WTC11 (cell line): ENCODE measurements at regions not wholly inside any gene's neighbourhood (a gene's known extent, or its start where the extent isn't known, plus 50 kb on each side); places are given as distances from the start of the nearest gene placed in this dataset.

Experiments
- ATAC-seq: fragments of 200-7000 bp; cut with Tn5 transposase; 2 replicates; pipeline ENCODE4 v1.10.0; 2021; ENCODE audit warnings: mild to moderate bottlenecking, moderate library complexity
- CTCF ChIA-PET: fragments of 300-600 bp; sonication (Branson Sonifier 250); formaldehyde crosslinking; loops from one replicate; lab custom pipeline; 2021; ENCODE audit warnings: antibody characterized with exemption; lab: Charles Lee
- POLR2A ChIA-PET: fragments of 350-600 bp; sonication (Branson Sonifier 250); formaldehyde crosslinking; loops from one replicate; lab custom pipeline; 2021; ENCODE audit warnings: antibody characterized with exemption; lab: Charles Lee
- DNase-seq: peaks from one replicate; pipeline ENCODE4 v3.0.0; 2021; ENCODE audit warnings: low spot score
- H3K27ac Mint-ChIP-seq: 2 replicates; pipeline ENCODE4 v1.8.0; 2021; ENCODE audit warnings: mixed read lengths
- H3K27me3 Mint-ChIP-seq: 2 replicates; pipeline ENCODE4 v1.8.0; 2021; ENCODE audit warnings: low read depth, mild to moderate bottlenecking, moderate library complexity, mixed read lengths
- H3K36me3 Mint-ChIP-seq: 2 replicates; pipeline ENCODE4 v1.8.0; 2021; ENCODE audit warnings: mixed read lengths
- H3K4me1 Mint-ChIP-seq: 2 replicates; pipeline ENCODE4 v1.8.0; 2022; ENCODE audit warnings: mixed read lengths
- H3K4me3 Mint-ChIP-seq: 2 replicates; pipeline ENCODE4 v1.8.0; 2021; ENCODE audit warnings: mild to moderate bottlenecking, moderate library complexity, mixed read lengths
- H3K9me3 Mint-ChIP-seq: 2 replicates; pipeline ENCODE4 v1.8.0; 2021; ENCODE audit warnings: mixed read lengths
- EMX1 ChIP-seq: fragments of 250-450 bp; sonication (Bioruptor Pico); IDR thresholded peaks from 2 replicates; pipeline ENCODE4 v1.8.0; 2021; ENCODE audit warnings: mild to moderate bottlenecking
- ETV6 ChIP-seq: sonication (generic); formaldehyde crosslinking; IDR thresholded peaks from 2 replicates; pipeline ENCODE4 v1.8.1; 2022; ENCODE audit warnings: mild to moderate bottlenecking, missing genetic modification reagents
- FOXJ3 ChIP-seq: sonication (generic); formaldehyde crosslinking; IDR thresholded peaks from 2 replicates; pipeline ENCODE4 v1.9.0; 2021; ENCODE audit warnings: missing genetic modification reagents, mild to moderate bottlenecking, borderline replicate concordance
- GABPB1 ChIP-seq: sonication (generic); formaldehyde crosslinking; IDR thresholded peaks from 2 replicates; pipeline ENCODE4 v1.8.1; 2023; ENCODE audit warnings: mild to moderate bottlenecking, missing genetic modification reagents
- HMGA2 ChIP-seq: fragments of 250-450 bp; sonication (Bioruptor Pico); IDR thresholded peaks from 2 replicates; pipeline ENCODE4 v1.4.0; 2021; ENCODE audit warnings: mild to moderate bottlenecking, moderate library complexity
- IRF2 ChIP-seq: sonication (generic); formaldehyde crosslinking; IDR thresholded peaks from 2 replicates; pipeline ENCODE4 v1.8.0; 2022; ENCODE audit warnings: low read depth, missing genetic modification reagents, borderline replicate concordance
- MXD4 ChIP-seq: fragments of 250-450 bp; sonication (Bioruptor Pico); IDR thresholded peaks from 2 replicates; pipeline ENCODE4 v1.8.0; 2021; ENCODE audit warnings: mild to moderate bottlenecking, moderate library complexity, borderline replicate concordance
- NFATC4 ChIP-seq: fragments of 250-450 bp; sonication (Bioruptor Pico); IDR thresholded peaks from 2 replicates; pipeline ENCODE4 v1.9.0; 2021; ENCODE audit warnings: mild to moderate bottlenecking
- NFYB ChIP-seq: sonication (generic); formaldehyde crosslinking; conservative IDR thresholded peaks from 2 replicates; pipeline ENCODE4 v1.8.0; 2022; ENCODE audit warnings: low read depth, missing genetic modification reagents
- NR1H2 ChIP-seq: sonication (generic); formaldehyde crosslinking; IDR thresholded peaks from 2 replicates; pipeline ENCODE4 v1.9.0; 2021; ENCODE audit warnings: mild to moderate bottlenecking, moderate library complexity, missing genetic modification reagents
- NR3C1 ChIP-seq: sonication (generic); formaldehyde crosslinking; conservative IDR thresholded peaks from 2 replicates; pipeline ENCODE4 v1.8.1; 2023; ENCODE audit warnings: low read depth, mild to moderate bottlenecking, missing genetic modification reagents
- RORB ChIP-seq: fragments of 250-450 bp; sonication (Bioruptor Pico); IDR thresholded peaks from 2 replicates; pipeline ENCODE4 v1.9.0; 2021; ENCODE audit warnings: mild to moderate bottlenecking
- TCF7 ChIP-seq: sonication (generic); formaldehyde crosslinking; IDR thresholded peaks from 2 replicates; pipeline ENCODE4 v1.8.0; 2022; ENCODE audit warnings: mild to moderate bottlenecking, low read depth, missing genetic modification reagents, moderate library complexity
- TEAD4 ChIP-seq: sonication (generic); formaldehyde crosslinking; IDR thresholded peaks from 2 replicates; pipeline ENCODE4 v1.8.0; 2022; ENCODE audit warnings: mild to moderate bottlenecking, missing genetic modification reagents
- TP53 ChIP-seq: sonication (generic); formaldehyde crosslinking; IDR thresholded peaks from 2 replicates; pipeline ENCODE4 v1.8.1; 2023; ENCODE audit warnings: mild to moderate bottlenecking, missing genetic modification reagents
- ZNF121 ChIP-seq: sonication (generic); formaldehyde crosslinking; IDR thresholded peaks from 2 replicates; pipeline ENCODE4 v1.8.0; 2023; ENCODE audit warnings: missing genetic modification reagents
- ZNF138 ChIP-seq: sonication (generic); formaldehyde crosslinking; conservative IDR thresholded peaks from 2 replicates; pipeline ENCODE4 v1.8.1; 2022; ENCODE audit warnings: mild to moderate bottlenecking, moderate library complexity, missing genetic modification reagents
- ZNF232 ChIP-seq: sonication (generic); formaldehyde crosslinking; IDR thresholded peaks from 2 replicates; pipeline ENCODE4 v1.8.0; 2022; ENCODE audit warnings: mild to moderate bottlenecking, missing genetic modification reagents
- ZNF317 ChIP-seq: sonication (generic); formaldehyde crosslinking; IDR thresholded peaks from 2 replicates; pipeline ENCODE4 v1.8.1; 2023; ENCODE audit warnings: low read depth, mild to moderate bottlenecking, moderate library complexity, missing genetic modification reagents, borderline replicate concordance
- ZNF396 ChIP-seq: fragments of 250-450 bp; sonication (Bioruptor Pico); IDR thresholded peaks from 2 replicates; pipeline ENCODE4 v1.8.0; 2021; ENCODE audit warnings: mild to moderate bottlenecking, moderate library complexity, borderline replicate concordance
- ZNF416 ChIP-seq: fragments of 250-450 bp; sonication (Bioruptor Pico); IDR thresholded peaks from 2 replicates; pipeline ENCODE4 v1.9.0; 2021; ENCODE audit warnings: mild to moderate bottlenecking, inconsistent platforms
- ZNF423 ChIP-seq: fragments of 250-450 bp; sonication (Bioruptor Pico); IDR thresholded peaks from 2 replicates; pipeline ENCODE4 v2.1.2; 2022; ENCODE audit warnings: mild to moderate bottlenecking, moderate library complexity
- TF ChIP-seq, protein P1 (sequence below): sonication (generic); formaldehyde crosslinking; IDR thresholded peaks from 2 replicates; pipeline ENCODE4 v1.8.1; 2022; ENCODE audit warnings: low read depth, missing genetic modification reagents, borderline replicate concordance
- TF ChIP-seq, protein P2 (sequence below): sonication (generic); formaldehyde crosslinking; IDR thresholded peaks from 2 replicates; pipeline ENCODE4 v1.8.1; 2022; ENCODE audit warnings: mild to moderate bottlenecking, missing genetic modification reagents, moderate library complexity, borderline replicate concordance
- TF ChIP-seq, protein P3 (sequence below): sonication (generic); formaldehyde crosslinking; IDR thresholded peaks from 2 replicates; pipeline ENCODE4 v1.8.0; 2023; ENCODE audit warnings: mild to moderate bottlenecking, missing genetic modification reagents
- TF ChIP-seq, protein P4 (sequence below): fragments of 250-450 bp; sonication (Bioruptor Pico); IDR thresholded peaks from 2 replicates; pipeline ENCODE4 v1.9.0; 2021; ENCODE audit warnings: mild to moderate bottlenecking
- TF ChIP-seq, protein P5 (sequence below): sonication (generic); formaldehyde crosslinking; IDR thresholded peaks from 2 replicates; pipeline ENCODE4 v1.8.1; 2022; ENCODE audit warnings: low read depth, mild to moderate bottlenecking, moderate library complexity, missing genetic modification reagents, borderline replicate concordance
- TF ChIP-seq, protein P6 (sequence below): sonication (generic); formaldehyde crosslinking; IDR thresholded peaks from 2 replicates; pipeline ENCODE4 v1.8.1; 2023; ENCODE audit warnings: mild to moderate bottlenecking, missing genetic modification reagents, moderate library complexity
- TF ChIP-seq, protein P7 (sequence below): sonication (generic); formaldehyde crosslinking; IDR thresholded peaks from 2 replicates; pipeline ENCODE4 v1.8.0; 2022; ENCODE audit warnings: mild to moderate bottlenecking, missing genetic modification reagents
- TF ChIP-seq, protein P8 (sequence below): sonication (generic); formaldehyde crosslinking; IDR thresholded peaks from 2 replicates; pipeline ENCODE4 v1.8.0; 2022; ENCODE audit warnings: mild to moderate bottlenecking, missing genetic modification reagents

DNA sequence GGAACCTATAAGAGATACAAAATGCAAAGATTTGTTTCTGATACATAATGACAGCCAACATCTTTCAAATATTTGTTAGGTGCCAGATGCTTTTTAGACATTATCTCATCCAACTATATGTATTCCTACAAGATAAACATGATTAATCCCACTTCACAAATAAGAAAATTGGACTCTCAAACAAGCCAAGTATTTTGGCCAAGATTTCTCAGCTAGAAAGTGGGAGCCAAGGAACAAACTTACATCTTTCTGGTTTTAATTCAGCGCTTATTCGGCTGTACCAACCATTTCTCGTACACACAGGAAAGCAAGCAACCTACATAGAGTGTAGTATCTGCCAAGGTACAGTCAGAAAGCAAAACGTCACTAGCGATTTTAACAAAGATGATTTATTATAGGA lies 85.7 kb upstream of the SERP2 start:
- TF ChIP-seq NFYB (CRISPR knock-in tag) (no peak), IRF2 (CRISPR knock-in tag) (no peak), GABPB1 (no peak), NR3C1 (CRISPR knock-in tag) (no peak), HMGA2 (no peak), EMX1 (no peak), ZNF423 (CRISPR knock-in tag) (no peak), TEAD4 (CRISPR knock-in tag) (no peak), ZNF396 (CRISPR knock-in tag) (no peak), ZNF317 (CRISPR knock-in tag) (no peak), NFATC4 (CRISPR knock-in tag) (no peak)
- TF ChIP-seq, protein P1, sequence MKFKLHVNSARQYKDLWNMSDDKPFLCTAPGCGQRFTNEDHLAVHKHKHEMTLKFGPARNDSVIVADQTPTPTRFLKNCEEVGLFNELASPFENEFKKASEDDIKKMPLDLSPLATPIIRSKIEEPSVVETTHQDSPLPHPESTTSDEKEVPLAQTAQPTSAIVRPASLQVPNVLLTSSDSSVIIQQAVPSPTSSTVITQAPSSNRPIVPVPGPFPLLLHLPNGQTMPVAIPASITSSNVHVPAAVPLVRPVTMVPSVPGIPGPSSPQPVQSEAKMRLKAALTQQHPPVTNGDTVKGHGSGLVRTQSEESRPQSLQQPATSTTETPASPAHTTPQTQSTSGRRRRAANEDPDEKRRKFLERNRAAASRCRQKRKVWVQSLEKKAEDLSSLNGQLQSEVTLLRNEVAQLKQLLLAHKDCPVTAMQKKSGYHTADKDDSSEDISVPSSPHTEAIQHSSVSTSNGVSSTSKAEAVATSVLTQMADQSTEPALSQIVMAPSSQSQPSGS (CRISPR knock-in tag), result no peak
- TF ChIP-seq, protein P2, sequence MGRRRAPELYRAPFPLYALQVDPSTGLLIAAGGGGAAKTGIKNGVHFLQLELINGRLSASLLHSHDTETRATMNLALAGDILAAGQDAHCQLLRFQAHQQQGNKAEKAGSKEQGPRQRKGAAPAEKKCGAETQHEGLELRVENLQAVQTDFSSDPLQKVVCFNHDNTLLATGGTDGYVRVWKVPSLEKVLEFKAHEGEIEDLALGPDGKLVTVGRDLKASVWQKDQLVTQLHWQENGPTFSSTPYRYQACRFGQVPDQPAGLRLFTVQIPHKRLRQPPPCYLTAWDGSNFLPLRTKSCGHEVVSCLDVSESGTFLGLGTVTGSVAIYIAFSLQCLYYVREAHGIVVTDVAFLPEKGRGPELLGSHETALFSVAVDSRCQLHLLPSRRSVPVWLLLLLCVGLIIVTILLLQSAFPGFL, result no peak
- TF ChIP-seq, protein P3, sequence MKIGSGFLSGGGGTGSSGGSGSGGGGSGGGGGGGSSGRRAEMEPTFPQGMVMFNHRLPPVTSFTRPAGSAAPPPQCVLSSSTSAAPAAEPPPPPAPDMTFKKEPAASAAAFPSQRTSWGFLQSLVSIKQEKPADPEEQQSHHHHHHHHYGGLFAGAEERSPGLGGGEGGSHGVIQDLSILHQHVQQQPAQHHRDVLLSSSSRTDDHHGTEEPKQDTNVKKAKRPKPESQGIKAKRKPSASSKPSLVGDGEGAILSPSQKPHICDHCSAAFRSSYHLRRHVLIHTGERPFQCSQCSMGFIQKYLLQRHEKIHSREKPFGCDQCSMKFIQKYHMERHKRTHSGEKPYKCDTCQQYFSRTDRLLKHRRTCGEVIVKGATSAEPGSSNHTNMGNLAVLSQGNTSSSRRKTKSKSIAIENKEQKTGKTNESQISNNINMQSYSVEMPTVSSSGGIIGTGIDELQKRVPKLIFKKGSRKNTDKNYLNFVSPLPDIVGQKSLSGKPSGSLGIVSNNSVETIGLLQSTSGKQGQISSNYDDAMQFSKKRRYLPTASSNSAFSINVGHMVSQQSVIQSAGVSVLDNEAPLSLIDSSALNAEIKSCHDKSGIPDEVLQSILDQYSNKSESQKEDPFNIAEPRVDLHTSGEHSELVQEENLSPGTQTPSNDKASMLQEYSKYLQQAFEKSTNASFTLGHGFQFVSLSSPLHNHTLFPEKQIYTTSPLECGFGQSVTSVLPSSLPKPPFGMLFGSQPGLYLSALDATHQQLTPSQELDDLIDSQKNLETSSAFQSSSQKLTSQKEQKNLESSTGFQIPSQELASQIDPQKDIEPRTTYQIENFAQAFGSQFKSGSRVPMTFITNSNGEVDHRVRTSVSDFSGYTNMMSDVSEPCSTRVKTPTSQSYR (CRISPR knock-in tag), result no peak
- TF ChIP-seq, all 79 proteins: peak for 0
- Mint-ChIP-seq H3K4me1 (peaks cover 29% of the 10 kb centered on the region), H3K36me3 (no peaks in the 10 kb centered on the region), H3K27me3 (no peaks in the 10 kb centered on the region), H3K9me3 (peaks cover 5% of the 10 kb centered on the region; the same call in 1 of the 2 replicates), H3K27ac (no peak overlapping the region), H3K4me3 (no peak overlapping the region)
- ATAC-seq, result no peak
- DNase-seq, result no peak
- CTCF ChIA-PET, result no interaction called here
- POLR2A ChIA-PET, result no interaction called here

DNA sequence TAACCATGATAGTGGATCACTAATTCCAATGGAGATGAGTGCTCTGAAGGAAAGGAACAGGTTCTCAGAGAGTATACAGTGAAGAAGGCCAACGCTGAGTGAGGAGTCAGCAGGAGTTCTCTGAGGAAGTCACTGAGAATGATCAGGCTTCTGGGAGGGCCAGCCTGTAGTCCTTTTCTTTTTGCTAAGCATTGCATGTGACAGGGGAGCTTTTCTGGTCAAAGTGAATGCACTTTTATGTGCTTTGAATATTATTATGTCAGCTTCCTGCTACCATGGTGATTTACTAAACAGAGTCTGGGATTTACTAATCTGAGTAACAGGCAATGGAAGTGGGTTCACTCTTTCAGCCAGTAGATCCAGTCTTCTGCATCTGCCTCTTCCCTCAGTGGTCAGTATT lies 81.1 kb upstream of the SERP2 start:
- ChIA-PET CTCF (no interaction called here), POLR2A (no interaction called here)
- H3K27me3 Mint-ChIP-seq, result no peaks in the 10 kb centered on the region
- H3K4me3 Mint-ChIP-seq, result no peak overlapping the region
- no peak for ATAC-seq
- DNase-seq, result no peak
- H3K27ac Mint-ChIP-seq, result no peak overlapping the region
- no peak for TF ChIP-seq ZNF121 (CRISPR knock-in tag)
- no peak for TF ChIP-seq TP53 (CRISPR knock-in tag)
- no peak for TF ChIP-seq FOXJ3
- TF ChIP-seq ZNF416 (CRISPR knock-in tag), result no peak
- TF ChIP-seq RORB (CRISPR knock-in tag), result no peak
- TF ChIP-seq NR1H2 (CRISPR knock-in tag), result no peak
- TF ChIP-seq ZNF232 (CRISPR knock-in tag), result no peak
- no peak for TF ChIP-seq ETV6 (CRISPR knock-in tag)
- TF ChIP-seq, protein P4, sequence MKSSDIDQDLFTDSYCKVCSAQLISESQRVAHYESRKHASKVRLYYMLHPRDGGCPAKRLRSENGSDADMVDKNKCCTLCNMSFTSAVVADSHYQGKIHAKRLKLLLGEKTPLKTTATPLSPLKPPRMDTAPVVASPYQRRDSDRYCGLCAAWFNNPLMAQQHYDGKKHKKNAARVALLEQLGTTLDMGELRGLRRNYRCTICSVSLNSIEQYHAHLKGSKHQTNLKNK (CRISPR knock-in tag), result no peak
- TF ChIP-seq, protein P5, sequence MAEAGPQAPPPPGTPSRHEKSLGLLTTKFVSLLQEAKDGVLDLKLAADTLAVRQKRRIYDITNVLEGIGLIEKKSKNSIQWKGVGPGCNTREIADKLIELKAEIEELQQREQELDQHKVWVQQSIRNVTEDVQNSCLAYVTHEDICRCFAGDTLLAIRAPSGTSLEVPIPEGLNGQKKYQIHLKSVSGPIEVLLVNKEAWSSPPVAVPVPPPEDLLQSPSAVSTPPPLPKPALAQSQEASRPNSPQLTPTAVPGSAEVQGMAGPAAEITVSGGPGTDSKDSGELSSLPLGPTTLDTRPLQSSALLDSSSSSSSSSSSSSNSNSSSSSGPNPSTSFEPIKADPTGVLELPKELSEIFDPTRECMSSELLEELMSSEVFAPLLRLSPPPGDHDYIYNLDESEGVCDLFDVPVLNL, result no peak
- no peak for TF ChIP-seq MXD4 (CRISPR knock-in tag)
- TF ChIP-seq, protein P6, sequence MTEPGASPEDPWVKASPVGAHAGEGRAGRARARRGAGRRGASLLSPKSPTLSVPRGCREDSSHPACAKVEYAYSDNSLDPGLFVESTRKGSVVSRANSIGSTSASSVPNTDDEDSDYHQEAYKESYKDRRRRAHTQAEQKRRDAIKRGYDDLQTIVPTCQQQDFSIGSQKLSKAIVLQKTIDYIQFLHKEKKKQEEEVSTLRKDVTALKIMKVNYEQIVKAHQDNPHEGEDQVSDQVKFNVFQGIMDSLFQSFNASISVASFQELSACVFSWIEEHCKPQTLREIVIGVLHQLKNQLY (CRISPR knock-in tag), result no peak
- TF ChIP-seq, protein P7, sequence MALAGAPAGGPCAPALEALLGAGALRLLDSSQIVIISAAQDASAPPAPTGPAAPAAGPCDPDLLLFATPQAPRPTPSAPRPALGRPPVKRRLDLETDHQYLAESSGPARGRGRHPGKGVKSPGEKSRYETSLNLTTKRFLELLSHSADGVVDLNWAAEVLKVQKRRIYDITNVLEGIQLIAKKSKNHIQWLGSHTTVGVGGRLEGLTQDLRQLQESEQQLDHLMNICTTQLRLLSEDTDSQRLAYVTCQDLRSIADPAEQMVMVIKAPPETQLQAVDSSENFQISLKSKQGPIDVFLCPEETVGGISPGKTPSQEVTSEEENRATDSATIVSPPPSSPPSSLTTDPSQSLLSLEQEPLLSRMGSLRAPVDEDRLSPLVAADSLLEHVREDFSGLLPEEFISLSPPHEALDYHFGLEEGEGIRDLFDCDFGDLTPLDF (CRISPR knock-in tag), result no peak
- TF ChIP-seq, protein P8, sequence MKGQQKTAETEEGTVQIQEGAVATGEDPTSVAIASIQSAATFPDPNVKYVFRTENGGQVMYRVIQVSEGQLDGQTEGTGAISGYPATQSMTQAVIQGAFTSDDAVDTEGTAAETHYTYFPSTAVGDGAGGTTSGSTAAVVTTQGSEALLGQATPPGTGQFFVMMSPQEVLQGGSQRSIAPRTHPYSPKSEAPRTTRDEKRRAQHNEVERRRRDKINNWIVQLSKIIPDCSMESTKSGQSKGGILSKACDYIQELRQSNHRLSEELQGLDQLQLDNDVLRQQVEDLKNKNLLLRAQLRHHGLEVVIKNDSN, result no peak
- no peak for TF ChIP-seq ZNF138
- no peak for TF ChIP-seq TCF7 (CRISPR knock-in tag)
- TF ChIP-seq, all 79 proteins: peak for 0
- no peaks in the 10 kb centered on the region for H3K9me3 Mint-ChIP-seq
- H3K36me3 Mint-ChIP-seq, result no peaks in the 10 kb centered on the region
- peaks cover 24% of the 10 kb centered on the region for H3K4me1 Mint-ChIP-seq
